ENCODE measurements at regions not wholly inside any gene's neighbourhood (a gene's known extent, or its start where the extent isn't known, plus 50 kb on each side); places are given as distances from the start of the nearest gene placed in this dataset.

GRCh38 chr4:151931563-151931962, 170.8 kb upstream of the GATB start:
- peaks cover 0 to 5% (median 2%) of the 10 kb centered on the region in 3 experiments; a peak in 2 of 7 replicates for H3K36me3 Mint-ChIP-seq (ENCODE audit: insufficient read depth in 1 of 3, low read depth in 3 of 3)
- H3K4me1 ChIP-seq (ENCODE audit: insufficient read depth, low read length) = no peaks in the 10 kb centered on the region
- H3K18ac ChIP-seq (ENCODE audit: insufficient read length, low read depth, low read length) = no peak overlapping the region
- H3K9me3 Mint-ChIP-seq = no peaks in the 10 kb centered on the region
- H3K9ac ChIP-seq (ENCODE audit: extremely low read depth, insufficient read length, low read length) = no peak overlapping the region
- no peak overlapping the region; a peak in 1 of 7 replicates for H3K27ac Mint-ChIP-seq
- H3K9me3 ChIP-seq (ENCODE audit: control insufficient read depth, low read depth, low read length) = no peaks in the 10 kb centered on the region
- H3K14ac ChIP-seq (ENCODE audit: insufficient read depth, low read length) = no peak overlapping the region
- no peaks in the 10 kb centered on the region for H3K27me3 Mint-ChIP-seq (ENCODE audit: low read depth)
- H3K4ac ChIP-seq (ENCODE audit: low read depth, low read length) = no peak overlapping the region
- WGBS (ENCODE audit: extremely low coverage, insufficient read length, low lambda C conversion rate) = no CpG with 5 or more reads among the region's 2 CpGs
- no peak overlapping the region for H3K56ac ChIP-seq (ENCODE audit: insufficient read length, low read depth, low read length)
- H2BK20ac ChIP-seq (ENCODE audit: low read depth, low read length, poor library complexity, severe bottlenecking) = no peak overlapping the region
- no peak overlapping the region for H2AFZ ChIP-seq (ENCODE audit: low read length)
- peaks cover 4 to 5% of the 10 kb centered on the region in 2 experiments; a peak in 2 of 4 replicates for H3K4me1 Mint-ChIP-seq
- H2AK5ac ChIP-seq (ENCODE audit: insufficient read length, low read length) = no peak overlapping the region
- no peak overlapping the region for H3K27ac ChIP-seq (ENCODE audit: insufficient read length, low read depth, low read length)
- no peak overlapping the region for H2BK15ac ChIP-seq (ENCODE audit: low read depth, low read length)
- no peak overlapping the region for H2BK120ac ChIP-seq (ENCODE audit: low read depth, low read length, poor library complexity, severe bottlenecking)
- no peak for DNase-seq
- H4K5ac ChIP-seq (ENCODE audit: insufficient read length, low read depth, low read length) = no peak overlapping the region
- no peaks in the 10 kb centered on the region for H3K27me3 ChIP-seq (ENCODE audit: insufficient read depth, low read length)
- no peak for TF ChIP-seq CTCF (conservative IDR thresholded peaks at IDR 0.05)
- H2BK5ac ChIP-seq (ENCODE audit: insufficient read length, low read length) = no peak overlapping the region
- no peaks in the 10 kb centered on the region for H4K20me1 ChIP-seq (ENCODE audit: control insufficient read depth, insufficient read depth, insufficient read length)
- H3K79me1 ChIP-seq (ENCODE audit: insufficient read depth, low read depth, low read length, poor library complexity, severe bottlenecking) = no peaks in the 10 kb centered on the region
- H3K23ac ChIP-seq (ENCODE audit: insufficient read length, low read depth, low read length) = no peak overlapping the region
- no peaks in the 10 kb centered on the region for H3K79me2 ChIP-seq (ENCODE audit: insufficient read depth, low read length)
- H3K23me2 ChIP-seq (ENCODE audit: insufficient read length, low read depth, low read length, poor library complexity, severe bottlenecking) = no peaks in the 10 kb centered on the region
- no peak overlapping the region for H4K8ac ChIP-seq (replicated peaks; ENCODE audit: insufficient read length, low read depth, low read length)
- no peak overlapping the region for H3T11ph ChIP-seq (ENCODE audit: low read length)
- no peak overlapping the region for H3K4me2 ChIP-seq (ENCODE audit: insufficient read depth, insufficient read length, low read length)
- H3K4me3 Mint-ChIP-seq = no peak overlapping the region
- H4K91ac ChIP-seq (ENCODE audit: insufficient read length, low read depth, low read length) = no peak overlapping the region
- no peak overlapping the region for H2BK12ac ChIP-seq (ENCODE audit: insufficient read length, low read depth, low read length)
